Activated naive CD4-positive, alpha-beta T cell treated with anti-CD3 and anti-CD28 coated beads, Interleukin-2, amount 10 ng/mL, durations not matched to agents 7 days and 5 days (primary cell): ENCODE measurements at regions not wholly inside any gene's neighbourhood (a gene's known extent, or its start where the extent isn't known, plus 50 kb on each side); places are given as distances from the start of the nearest gene placed in this dataset.

Experiments used
- CTCF ChIA-PET: fragments of 350-600 bp; sonication (Branson Sonifier 250); formaldehyde crosslinking; loops from one replicate; lab custom pipeline; 2021; ENCODE audit warnings: antibody characterized with exemption; lab: Charles Lee
- DNase-seq: peaks from one replicate; pipeline ENCODE4 v3.0.0-alpha.2; 2020
- H3K27ac Mint-ChIP-seq: one replicate; pipeline ENCODE4 v1.8.0; 2021; ENCODE audit warnings: mild to moderate bottlenecking, moderate library complexity, mixed read lengths
- H3K27me3 Mint-ChIP-seq: one replicate; pipeline ENCODE4 v1.8.0; 2021; ENCODE audit warnings: mild to moderate bottlenecking, mixed read lengths
- H3K36me3 Mint-ChIP-seq: one replicate; pipeline ENCODE4 v1.8.0; 2021; ENCODE audit warnings: mixed read lengths
- H3K4me1 Mint-ChIP-seq: one replicate; pipeline ENCODE4 v1.8.0; 2021; ENCODE audit warnings: mixed read lengths
- H3K4me3 Mint-ChIP-seq: one replicate; pipeline ENCODE4 v1.8.0; 2021; ENCODE audit warnings: mild to moderate bottlenecking, moderate library complexity, mixed read lengths
- H3K9me3 Mint-ChIP-seq: one replicate; pipeline ENCODE4 v1.8.0; 2021; ENCODE audit warnings: mixed read lengths

- Mint-ChIP-seq H3K9me3 (no peaks in the 10 kb centered on the region), H3K27me3 (peaks cover 4% of the 10 kb centered on the region), H3K4me1 (no peaks in the 10 kb centered on the region), H3K27ac (no peak overlapping the region), H3K36me3 (no peaks in the 10 kb centered on the region), H3K4me3 (no peak overlapping the region)
- no peak for DNase-seq
- CTCF ChIA-PET = no interaction called here
These were observed 194.2 kb upstream of the FOXQ1 start for GRCh38 chr6:1117530-1118286.

GRCh38 chr6:1116149-1116548, 195.7 kb upstream of the FOXQ1 start:
- Mint-ChIP-seq H3K9me3 (no peaks in the 10 kb centered on the region), H3K27me3 (peaks cover 4% of the 10 kb centered on the region), H3K27ac (no peak overlapping the region), H3K36me3 (no peaks in the 10 kb centered on the region), H3K4me3 (no peak overlapping the region), H3K4me1 (no peaks in the 10 kb centered on the region)
- CTCF ChIA-PET = no interaction called here
- DNase-seq = no peak

- H3K36me3 Mint-ChIP-seq = no peaks in the 10 kb centered on the region
- CTCF ChIA-PET = no interaction called here
- H3K27ac Mint-ChIP-seq = no peak overlapping the region
- H3K4me3 Mint-ChIP-seq = no peak overlapping the region
- peaks cover 3% of the 10 kb centered on the region for H3K27me3 Mint-ChIP-seq
- DNase-seq = no peak
- H3K4me1 Mint-ChIP-seq = no peaks in the 10 kb centered on the region
- H3K9me3 Mint-ChIP-seq = no peaks in the 10 kb centered on the region
These were observed 197.9 kb upstream of the FOXQ1 start for GRCh38 chr6:1113916-1114540.

GRCh38 chr6:1111361-1111760, 200.5 kb upstream of the FOXQ1 start:
- CTCF ChIA-PET = no interaction called here
- Mint-ChIP-seq H3K27ac (no peak overlapping the region), H3K4me1 (no peaks in the 10 kb centered on the region), H3K36me3 (no peaks in the 10 kb centered on the region), H3K9me3 (no peaks in the 10 kb centered on the region), H3K27me3 (peaks cover 4% of the 10 kb centered on the region), H3K4me3 (no peak overlapping the region)
- DNase-seq = no peak

- no peaks in the 10 kb centered on the region for H3K9me3 Mint-ChIP-seq
- H3K27ac Mint-ChIP-seq = no peak overlapping the region
- CTCF ChIA-PET = no interaction called here
- no peaks in the 10 kb centered on the region for H3K4me1 Mint-ChIP-seq
- H3K36me3 Mint-ChIP-seq = no peaks in the 10 kb centered on the region
- peaks cover 4% of the 10 kb centered on the region for H3K27me3 Mint-ChIP-seq
- no peak for DNase-seq
- no peak overlapping the region for H3K4me3 Mint-ChIP-seq
These were observed 201.0 kb upstream of the FOXQ1 start for GRCh38 chr6:1110941-1111349.

- no peaks in the 10 kb centered on the region for H3K4me1 Mint-ChIP-seq
- DNase-seq = no peak
- no peak overlapping the region for H3K4me3 Mint-ChIP-seq
- H3K27ac Mint-ChIP-seq = no peak overlapping the region
- CTCF ChIA-PET = no interaction called here
- peaks cover 7% of the 10 kb centered on the region for H3K27me3 Mint-ChIP-seq
- H3K9me3 Mint-ChIP-seq = no peaks in the 10 kb centered on the region
- H3K36me3 Mint-ChIP-seq = no peaks in the 10 kb centered on the region
These were observed 201.7 kb upstream of the FOXQ1 start for GRCh38 chr6:1110164-1110563.

GRCh38 chr6:1109134-1109533, 202.8 kb upstream of the FOXQ1 start:
- H3K27ac Mint-ChIP-seq = no peak overlapping the region
- no peaks in the 10 kb centered on the region for H3K9me3 Mint-ChIP-seq
- no peak for DNase-seq
- no peaks in the 10 kb centered on the region for H3K36me3 Mint-ChIP-seq
- H3K4me3 Mint-ChIP-seq = no peak overlapping the region
- H3K4me1 Mint-ChIP-seq = no peaks in the 10 kb centered on the region
- peaks cover 7% of the 10 kb centered on the region for H3K27me3 Mint-ChIP-seq
- CTCF ChIA-PET = no interaction called here

- no peaks in the 10 kb centered on the region for H3K36me3 Mint-ChIP-seq
- H3K27ac Mint-ChIP-seq = no peak overlapping the region
- no peak overlapping the region for H3K4me3 Mint-ChIP-seq
- peaks cover 16% of the 10 kb centered on the region for H3K27me3 Mint-ChIP-seq
- no peaks in the 10 kb centered on the region for H3K9me3 Mint-ChIP-seq
- CTCF ChIA-PET = no interaction called here
- DNase-seq = no peak
- H3K4me1 Mint-ChIP-seq = no peaks in the 10 kb centered on the region
These were observed 203.7 kb upstream of the FOXQ1 start for GRCh38 chr6:1108198-1108597.

- Mint-ChIP-seq H3K4me1 (no peaks in the 10 kb centered on the region), H3K27me3 (peaks cover 18% of the 10 kb centered on the region), H3K36me3 (no peaks in the 10 kb centered on the region), H3K27ac (no peak overlapping the region), H3K4me3 (no peak overlapping the region), H3K9me3 (no peaks in the 10 kb centered on the region)
- no peak for DNase-seq
- CTCF ChIA-PET = no interaction called here
These were observed 204.3 kb upstream of the FOXQ1 start for GRCh38 chr6:1107578-1107977.

- Mint-ChIP-seq H3K27ac (no peak overlapping the region), H3K36me3 (no peaks in the 10 kb centered on the region), H3K9me3 (no peaks in the 10 kb centered on the region), H3K4me1 (no peaks in the 10 kb centered on the region), H3K4me3 (no peak overlapping the region), H3K27me3 (peaks cover 26% of the 10 kb centered on the region)
- CTCF ChIA-PET = no interaction called here
- DNase-seq = no peak
These were observed 206.0 kb upstream of the FOXQ1 start for GRCh38 chr6:1105833-1106400.

GRCh38 chr6:1104988-1105670, 206.8 kb upstream of the FOXQ1 start:
- CTCF ChIA-PET = no interaction called here
- Mint-ChIP-seq H3K4me1 (no peaks in the 10 kb centered on the region), H3K9me3 (no peaks in the 10 kb centered on the region), H3K36me3 (no peaks in the 10 kb centered on the region), H3K27ac (no peak overlapping the region), H3K27me3 (peaks cover 26% of the 10 kb centered on the region), H3K4me3 (no peak overlapping the region)
- DNase-seq = no peak

GRCh38 chr6:1103945-1104623, 207.8 kb upstream of the FOXQ1 start:
- Mint-ChIP-seq H3K4me1 (no peaks in the 10 kb centered on the region), H3K36me3 (no peaks in the 10 kb centered on the region), H3K9me3 (no peaks in the 10 kb centered on the region), H3K27me3 (peaks cover 26% of the 10 kb centered on the region), H3K27ac (no peak overlapping the region), H3K4me3 (no peak overlapping the region)
- DNase-seq = no peak
- CTCF ChIA-PET = no interaction called here

- no peak overlapping the region for H3K27ac Mint-ChIP-seq
- no peaks in the 10 kb centered on the region for H3K36me3 Mint-ChIP-seq
- peaks cover 22% of the 10 kb centered on the region for H3K27me3 Mint-ChIP-seq
- DNase-seq = no peak
- no peak overlapping the region for H3K4me3 Mint-ChIP-seq
- no peaks in the 10 kb centered on the region for H3K9me3 Mint-ChIP-seq
- no peaks in the 10 kb centered on the region for H3K4me1 Mint-ChIP-seq
- CTCF ChIA-PET = no interaction called here
These were observed 208.9 kb upstream of the FOXQ1 start for GRCh38 chr6:1103021-1103420.

- Mint-ChIP-seq H3K4me1 (no peaks in the 10 kb centered on the region), H3K27me3 (peaks cover 19% of the 10 kb centered on the region), H3K27ac (no peak overlapping the region), H3K4me3 (no peak overlapping the region), H3K9me3 (peaks cover 5% of the 10 kb centered on the region), H3K36me3 (no peaks in the 10 kb centered on the region)
- DNase-seq = no peak
- CTCF ChIA-PET = no interaction called here
These were observed 211.6 kb upstream of the FOXQ1 start for GRCh38 chr6:1100269-1100668.
